ENCODE measurements at regions not wholly inside any gene's neighbourhood (a gene's known extent, or its start where the extent isn't known, plus 50 kb on each side); places are given as distances from the start of the nearest gene placed in this dataset.

GRCh38 chr4:14265651-14266050 is 638.1 kb upstream of the BOD1L1 start:
- no peaks in the 10 kb centered on the region for H3K36me3 ChIP-seq
- no peaks in the 10 kb centered on the region for H3K27me3 ChIP-seq
- H3K27ac ChIP-seq = no peak overlapping the region
- WGBS (ENCODE audit: insufficient coverage, low coverage, low lambda C conversion rate, missing lambda C conversion rate) = 64% methylated on average over 5 of the region's 5 CpGs
- H3K9me3 ChIP-seq = no peaks in the 10 kb centered on the region
- TF ChIP-seq CTCF (IDR thresholded peaks at IDR 0.05) (no peak), POLR2A (IDR thresholded peaks at IDR 0.05) (no peak)
- H3K4me3 ChIP-seq = no peak overlapping the region
- no peaks in the 10 kb centered on the region for H3K4me1 ChIP-seq
- ATAC-seq (no peak), DNase-seq (no peak)
- intact Hi-C loops (cut with DNase I) = no loop called here

GRCh38 chr4:14267373-14268060 is 640.0 kb upstream of the BOD1L1 start:
- DNase-seq = no peak
- intact Hi-C loops (cut with DNase I) = no loop called here
- Histone ChIP-seq H3K4me1 (no peaks in the 10 kb centered on the region), H3K4me3 (no peak overlapping the region), H3K27me3 (no peaks in the 10 kb centered on the region), H3K27ac (no peak overlapping the region), H3K9me3 (no peaks in the 10 kb centered on the region), H3K36me3 (no peaks in the 10 kb centered on the region)
- no peak for ATAC-seq
- TF ChIP-seq CTCF (IDR thresholded peaks at IDR 0.05) (no peak), POLR2A (IDR thresholded peaks at IDR 0.05) (no peak)
- WGBS (ENCODE audit: insufficient coverage, low coverage, low lambda C conversion rate, missing lambda C conversion rate) = 71% methylated on average over 9 of the region's 9 CpGs

GRCh38 chr4:14269824-14270223 is 642.3 kb upstream of the BOD1L1 start:
- Histone ChIP-seq H3K4me1 (no peaks in the 10 kb centered on the region), H3K27ac (no peak overlapping the region), H3K9me3 (no peaks in the 10 kb centered on the region), H3K27me3 (no peaks in the 10 kb centered on the region), H3K4me3 (no peak overlapping the region), H3K36me3 (no peaks in the 10 kb centered on the region)
- DNase-seq (no peak), ATAC-seq (peak; percentile 34 to 69 (median 58))
- TF ChIP-seq POLR2A (IDR thresholded peaks at IDR 0.05) (no peak), CTCF (IDR thresholded peaks at IDR 0.05) (no peak)
- intact Hi-C loops (cut with DNase I) = no loop called here
- WGBS (ENCODE audit: insufficient coverage, low coverage, low lambda C conversion rate, missing lambda C conversion rate) = 45% methylated on average over 3 of the region's 3 CpGs

- Histone ChIP-seq H3K9me3 (no peaks in the 10 kb centered on the region), H3K4me1 (no peaks in the 10 kb centered on the region), H3K36me3 (no peaks in the 10 kb centered on the region), H3K27ac (no peak overlapping the region), H3K27me3 (no peaks in the 10 kb centered on the region), H3K4me3 (no peak overlapping the region)
- intact Hi-C loops (cut with DNase I) = no loop called here
- TF ChIP-seq POLR2A (IDR thresholded peaks at IDR 0.05) (no peak), CTCF (IDR thresholded peaks at IDR 0.05) (no peak)
- 27% methylated on average over 1 of the region's 1 CpG for WGBS (ENCODE audit: insufficient coverage, low coverage, low lambda C conversion rate, missing lambda C conversion rate)
- DNase-seq (no peak), ATAC-seq (no peak)
Measured at GRCh38 chr4:14272206-14272605, 644.7 kb upstream of the BOD1L1 start.
